ENCODE measurements at regions not wholly inside any gene's neighbourhood (a gene's known extent, or its start where the extent isn't known, plus 50 kb on each side); places are given as distances from the start of the nearest gene placed in this dataset.
"Not testable (repeated sequence)": the region's sequence is repeated elsewhere in the genome, so short reads cannot be mapped to it uniquely, and the experiment has no call there.

DNA sequence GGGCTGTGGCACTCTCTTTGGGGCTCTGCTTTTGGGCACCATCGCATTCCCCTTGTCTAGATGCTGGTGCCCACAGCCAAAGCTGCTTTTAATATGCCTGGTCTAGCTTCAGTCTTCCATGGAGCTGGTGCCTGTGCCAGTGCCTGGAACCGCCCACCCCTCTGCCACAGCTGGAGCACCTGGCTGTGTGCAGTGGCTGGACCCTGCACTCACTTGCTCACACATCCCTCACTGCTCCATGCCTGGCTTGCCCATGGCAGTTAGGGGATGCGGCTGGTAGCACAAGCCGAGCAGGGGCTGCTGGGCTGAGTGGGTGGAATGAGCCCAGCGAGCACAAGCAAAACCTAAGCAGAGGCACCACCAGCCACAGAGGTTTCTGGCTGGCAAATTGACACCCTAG is 1145.9 kb upstream of the LRRTM3 start:
- DNase-seq (no peak), ATAC-seq (replicated peaks in 1 of 2) (no peak)
- Mint-ChIP-seq H3K4me3 (no peak overlapping the region), H3K27ac (no peak overlapping the region), H3K4me1 (ENCODE audit: low read depth) (no peaks in the 10 kb centered on the region), H3K9me3 (peaks cover 2 to 4% of the 10 kb centered on the region in 2 donors), H3K36me3 (ENCODE audit: insufficient read depth in 2 of 2) (no peaks in the 10 kb centered on the region), H3K27me3 (ENCODE audit: low read depth) (no peaks in the 10 kb centered on the region)

- ATAC-seq (replicated peaks in 1 of 2) = no peak
- no peak for DNase-seq
- no peak overlapping the region for H3K27ac Mint-ChIP-seq
- no peak overlapping the region for H3K4me3 Mint-ChIP-seq
- no peaks in the 10 kb centered on the region for H3K36me3 Mint-ChIP-seq (ENCODE audit: insufficient read depth in 2 of 2)
- H3K4me1 Mint-ChIP-seq (ENCODE audit: low read depth) = no peaks in the 10 kb centered on the region
- peaks cover 4 to 5% of the 10 kb centered on the region in 2 donors for H3K9me3 Mint-ChIP-seq
- H3K27me3 Mint-ChIP-seq (ENCODE audit: low read depth) = no peaks in the 10 kb centered on the region
These were observed 1139.6 kb upstream of the LRRTM3 start for GRCh38 chr10:65786279-65786678.

GRCh38 chr10:65787571-65787970 is 1138.3 kb upstream of the LRRTM3 start:
- no peak overlapping the region for H3K27ac Mint-ChIP-seq
- no peaks in the 10 kb centered on the region for H3K36me3 Mint-ChIP-seq (ENCODE audit: insufficient read depth in 2 of 2)
- H3K9me3 Mint-ChIP-seq = peaks cover 4 to 5% of the 10 kb centered on the region in 2 donors
- no peak overlapping the region for H3K4me3 Mint-ChIP-seq
- H3K4me1 Mint-ChIP-seq (ENCODE audit: low read depth) = no peaks in the 10 kb centered on the region
- DNase-seq = no peak
- no peak for ATAC-seq (replicated peaks in 1 of 2)
- no peaks in the 10 kb centered on the region for H3K27me3 Mint-ChIP-seq (ENCODE audit: low read depth)

DNA sequence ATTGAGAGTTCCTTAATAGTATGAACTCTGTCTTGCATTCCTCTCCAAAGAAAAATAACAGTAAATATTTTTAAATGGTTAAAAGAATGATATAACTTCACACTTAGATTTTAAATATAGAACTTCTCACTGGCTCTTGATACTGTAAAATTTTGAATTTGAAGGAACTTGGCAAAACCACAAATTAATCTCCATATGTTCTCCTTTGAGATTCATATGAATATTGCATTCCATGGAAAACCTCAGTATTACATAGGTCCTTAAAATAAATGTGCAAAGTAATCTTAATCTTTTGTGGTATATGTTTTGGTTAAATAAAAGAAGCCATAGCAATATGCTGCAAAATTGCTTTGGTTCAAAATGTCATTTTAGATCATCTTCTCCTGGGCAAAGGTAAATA is 1137.6 kb upstream of the LRRTM3 start:
- no peaks in the 10 kb centered on the region for H3K36me3 Mint-ChIP-seq (ENCODE audit: insufficient read depth in 2 of 2)
- no peaks in the 10 kb centered on the region for H3K4me1 Mint-ChIP-seq (ENCODE audit: low read depth)
- no peak overlapping the region for H3K4me3 Mint-ChIP-seq
- H3K9me3 Mint-ChIP-seq = peaks cover 1 to 5% of the 10 kb centered on the region in 2 donors
- no peak overlapping the region for H3K27ac Mint-ChIP-seq
- ATAC-seq (replicated peaks in 1 of 2) (no peak), DNase-seq (no peak)
- no peaks in the 10 kb centered on the region for H3K27me3 Mint-ChIP-seq (ENCODE audit: low read depth)

GRCh38 chr10:65791979-65792378 is 1133.9 kb upstream of the LRRTM3 start:
- no peaks in the 10 kb centered on the region for H3K4me1 Mint-ChIP-seq (ENCODE audit: low read depth)
- H3K4me3 Mint-ChIP-seq = no peak overlapping the region
- H3K27me3 Mint-ChIP-seq (ENCODE audit: low read depth) = no peaks in the 10 kb centered on the region
- no peak for DNase-seq
- ATAC-seq (replicated peaks in 1 of 2) = no peak
- peaks cover 0 to 2% of the 10 kb centered on the region in 2 donors for H3K36me3 Mint-ChIP-seq (ENCODE audit: insufficient read depth in 2 of 2)
- H3K27ac Mint-ChIP-seq = no peak overlapping the region
- H3K9me3 Mint-ChIP-seq = peaks cover 4 to 7% of the 10 kb centered on the region in 2 donors

- DNase-seq = no peak
- ATAC-seq (replicated peaks in 1 of 2) = no peak
- Mint-ChIP-seq H3K4me3 (no peak overlapping the region), H3K9me3 (peaks cover 4 to 10% of the 10 kb centered on the region in 2 donors), H3K36me3 (ENCODE audit: insufficient read depth in 2 of 2) (peaks cover 0 to 2% of the 10 kb centered on the region in 2 donors), H3K27ac (no peak overlapping the region), H3K4me1 (ENCODE audit: low read depth) (no peaks in the 10 kb centered on the region), H3K27me3 (ENCODE audit: low read depth) (no peaks in the 10 kb centered on the region)
These were observed 1132.0 kb upstream of the LRRTM3 start for GRCh38 chr10:65793738-65794425.

DNA sequence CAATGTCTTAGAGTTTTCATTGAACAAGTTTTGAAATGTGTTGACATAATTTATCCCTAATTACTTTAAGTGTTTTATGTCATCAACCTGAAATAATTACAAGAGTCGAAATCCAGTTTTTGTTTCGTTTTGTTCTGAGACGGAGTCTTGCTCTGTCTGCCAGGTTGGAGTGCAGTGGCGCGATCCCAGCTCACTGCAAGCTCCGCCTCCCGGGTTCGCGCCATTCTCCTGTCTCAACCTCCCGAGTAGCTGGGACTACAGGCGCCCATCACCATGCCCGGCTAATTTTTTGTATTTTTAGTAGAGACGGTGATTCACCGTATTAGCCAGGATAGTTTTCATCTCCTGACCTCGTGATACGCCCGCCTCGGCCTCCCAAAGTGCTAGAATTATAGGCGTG is 1131.0 kb upstream of the LRRTM3 start:
- H3K27ac Mint-ChIP-seq; H3K9me3 Mint-ChIP-seq; H3K36me3 Mint-ChIP-seq (ENCODE audit: insufficient read depth in 2 of 2): not testable (repeated sequence)

DNA sequence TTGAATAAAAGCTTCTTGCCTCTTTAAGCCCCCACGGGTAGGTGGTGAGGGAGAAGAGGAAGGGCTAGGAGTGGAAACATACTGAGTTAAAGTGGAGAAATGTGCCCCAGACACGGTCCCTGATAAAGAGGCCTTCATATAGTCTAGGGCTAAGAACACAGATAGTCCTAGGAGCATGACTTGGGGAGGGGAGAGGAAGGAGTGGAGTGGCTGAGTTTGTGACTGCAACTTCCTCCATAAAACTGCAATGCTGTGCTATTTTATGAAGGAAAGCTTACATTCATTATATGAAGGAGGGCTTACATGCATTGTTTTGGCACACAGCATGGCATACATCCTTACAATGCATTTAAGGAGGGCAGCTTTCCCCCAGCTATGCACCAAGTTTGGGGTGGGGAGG is 1129.4 kb upstream of the LRRTM3 start:
- no peaks in the 10 kb centered on the region for H3K27me3 Mint-ChIP-seq (ENCODE audit: low read depth)
- ATAC-seq (replicated peaks in 1 of 2) = no peak

More for the DNA sequence above, 1131.0 kb upstream of the LRRTM3 start:
- not testable (repeated sequence) for ATAC-seq (replicated peaks in 1 of 2); H3K4me1 Mint-ChIP-seq (ENCODE audit: low read depth); DNase-seq; H3K27me3 Mint-ChIP-seq (ENCODE audit: low read depth); H3K4me3 Mint-ChIP-seq

DNA sequence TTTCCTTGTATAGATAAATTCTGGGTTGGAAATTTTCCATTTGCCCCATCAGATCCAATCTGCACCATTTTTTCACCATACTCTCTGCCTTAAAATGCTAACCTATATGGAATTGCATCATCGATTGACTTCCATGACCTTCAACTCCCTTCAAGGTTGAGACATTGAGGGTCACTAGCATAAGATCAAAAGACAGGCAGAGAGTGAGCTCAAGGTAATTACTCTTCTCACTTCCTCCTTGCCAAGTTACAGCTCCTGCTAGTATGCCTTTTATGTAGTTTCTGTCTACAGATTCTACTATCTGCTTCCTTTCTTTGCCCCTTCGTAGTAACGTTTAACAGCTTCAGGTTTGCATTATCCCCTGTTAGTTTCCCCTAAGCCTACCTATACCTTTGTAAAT is 1127.7 kb upstream of the LRRTM3 start:
- Mint-ChIP-seq H3K27me3 (ENCODE audit: low read depth) (no peaks in the 10 kb centered on the region), H3K27ac (no peak overlapping the region), H3K9me3 (peaks cover 6% of the 10 kb centered on the region in 2 donors), H3K4me1 (ENCODE audit: low read depth) (no peaks in the 10 kb centered on the region), H3K36me3 (ENCODE audit: insufficient read depth in 2 of 2) (peaks cover 0 to 2% of the 10 kb centered on the region in 2 donors), H3K4me3 (no peak overlapping the region)
- ATAC-seq (replicated peaks in 1 of 2) (no peak), DNase-seq (no peak)

More for the DNA sequence above, 1129.4 kb upstream of the LRRTM3 start:
- Mint-ChIP-seq H3K4me1 (ENCODE audit: low read depth) (no peaks in the 10 kb centered on the region), H3K36me3 (ENCODE audit: insufficient read depth in 2 of 2) (peaks cover 0 to 2% of the 10 kb centered on the region in 2 donors), H3K27ac (no peak overlapping the region), H3K9me3 (peaks cover 4 to 5% of the 10 kb centered on the region in 2 donors), H3K4me3 (no peak overlapping the region)
- DNase-seq = no peak

DNA sequence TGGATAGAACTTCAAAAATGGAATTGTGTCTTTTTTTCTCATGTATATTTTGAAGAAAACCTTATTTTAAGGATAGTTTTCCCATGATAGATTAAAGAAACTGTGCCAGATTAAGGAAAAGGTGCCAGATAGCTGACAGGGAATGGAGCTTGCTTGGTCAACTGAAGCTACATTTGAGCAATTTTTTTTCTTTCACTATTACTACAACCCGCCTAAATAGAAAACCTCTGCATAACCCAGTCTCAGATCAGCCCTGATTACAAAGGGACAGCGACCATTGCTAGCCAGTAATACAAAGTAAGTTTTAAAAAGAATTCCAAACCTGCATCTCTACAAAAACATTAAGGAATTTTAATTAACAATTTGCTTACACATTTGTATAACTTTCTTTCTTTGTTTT is 1123.4 kb upstream of the LRRTM3 start:
- DNase-seq (no peak), ATAC-seq (replicated peaks in 1 of 2) (no peak)
- Mint-ChIP-seq H3K36me3 (ENCODE audit: insufficient read depth in 2 of 2) (no peaks in the 10 kb centered on the region), H3K27ac (no peak overlapping the region), H3K9me3 (peaks cover 3 to 6% of the 10 kb centered on the region in 2 donors), H3K27me3 (ENCODE audit: low read depth) (no peaks in the 10 kb centered on the region), H3K4me1 (ENCODE audit: low read depth) (no peaks in the 10 kb centered on the region), H3K4me3 (no peak overlapping the region)

- DNase-seq = no peak
- H3K9me3 Mint-ChIP-seq = peaks cover 4 to 5% of the 10 kb centered on the region in 2 donors
- H3K27ac Mint-ChIP-seq = no peak overlapping the region
- no peaks in the 10 kb centered on the region for H3K4me1 Mint-ChIP-seq (ENCODE audit: low read depth)
- H3K4me3 Mint-ChIP-seq = no peak overlapping the region
- H3K27me3 Mint-ChIP-seq (ENCODE audit: low read depth) = no peaks in the 10 kb centered on the region
- no peaks in the 10 kb centered on the region for H3K36me3 Mint-ChIP-seq (ENCODE audit: insufficient read depth in 2 of 2)
- ATAC-seq (replicated peaks in 1 of 2) = no peak
These were observed 1120.3 kb upstream of the LRRTM3 start for GRCh38 chr10:65805511-65805910.

DNA sequence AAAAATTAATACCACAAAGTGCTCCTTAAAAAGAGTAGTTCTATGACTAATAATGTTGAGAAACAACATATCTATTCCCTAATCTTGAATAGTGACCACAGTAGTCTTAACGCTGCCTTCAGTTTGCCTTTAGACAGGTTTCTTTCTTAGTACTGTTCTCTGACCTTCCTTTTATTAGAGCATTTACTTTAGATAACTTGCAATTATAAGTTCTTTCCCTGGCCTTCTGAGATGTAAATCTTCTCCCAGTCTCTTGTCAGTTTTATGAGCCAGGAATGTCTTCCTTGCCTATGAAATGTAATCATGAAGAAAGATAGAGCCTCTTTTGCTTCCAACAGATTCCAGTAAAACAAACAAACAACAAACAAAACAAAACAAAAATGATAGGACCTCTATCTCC is 1119.8 kb upstream of the LRRTM3 start:
- ATAC-seq (replicated peaks in 1 of 2) (no peak), DNase-seq (no peak)
- Mint-ChIP-seq H3K27me3 (ENCODE audit: low read depth) (no peaks in the 10 kb centered on the region), H3K4me3 (no peak overlapping the region), H3K4me1 (ENCODE audit: low read depth) (no peaks in the 10 kb centered on the region), H3K9me3 (peaks cover 4 to 5% of the 10 kb centered on the region in 2 donors), H3K36me3 (ENCODE audit: insufficient read depth in 2 of 2) (no peaks in the 10 kb centered on the region), H3K27ac (no peak overlapping the region)

GRCh38 chr10:65808687-65809333 is 1117.0 kb upstream of the LRRTM3 start:
- no peaks in the 10 kb centered on the region for H3K36me3 Mint-ChIP-seq (ENCODE audit: insufficient read depth in 2 of 2)
- H3K27me3 Mint-ChIP-seq (ENCODE audit: low read depth) = no peaks in the 10 kb centered on the region
- H3K4me1 Mint-ChIP-seq (ENCODE audit: low read depth) = no peaks in the 10 kb centered on the region
- DNase-seq (no peak), ATAC-seq (replicated peaks in 1 of 2) (no peak)
- no peak overlapping the region for H3K27ac Mint-ChIP-seq
- no peak overlapping the region for H3K4me3 Mint-ChIP-seq
- H3K9me3 Mint-ChIP-seq = peaks cover 1 to 4% of the 10 kb centered on the region in 2 donors
